SK-N-DZ (cell line): ENCODE measurements at regions not wholly inside any gene's neighbourhood (a gene's known extent, or its start where the extent isn't known, plus 50 kb on each side); places are given as distances from the start of the nearest gene placed in this dataset.
"Not testable (repeated sequence)": the region's sequence is repeated elsewhere in the genome, so short reads cannot be mapped to it uniquely, and the experiment has no call there.

Experiments used
- DNase-seq: peaks from one replicate; pipeline ENCODE4 v3.0.0-alpha.2; 2015; ENCODE audit warnings: low spot score

DNA sequence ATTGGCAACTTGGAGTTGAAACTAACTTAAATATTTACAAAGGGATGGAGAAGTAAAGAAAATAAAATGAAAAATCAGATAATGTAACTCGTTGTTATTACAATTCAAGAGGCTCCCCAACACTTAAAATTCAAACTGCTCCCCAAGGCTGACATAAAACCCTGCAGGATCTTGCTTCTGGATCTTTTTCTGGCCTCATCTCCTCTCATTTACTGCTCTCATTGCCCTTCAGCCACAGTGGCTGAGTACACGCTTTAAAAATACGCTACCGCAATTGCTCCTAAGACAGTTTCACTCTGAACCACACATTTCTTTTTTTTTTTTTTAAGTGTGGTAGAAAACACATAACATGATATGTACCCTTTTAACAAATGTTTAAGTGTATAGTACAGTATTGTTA is 718.1 kb upstream of the ANO3 start:
- no peak for DNase-seq

DNA sequence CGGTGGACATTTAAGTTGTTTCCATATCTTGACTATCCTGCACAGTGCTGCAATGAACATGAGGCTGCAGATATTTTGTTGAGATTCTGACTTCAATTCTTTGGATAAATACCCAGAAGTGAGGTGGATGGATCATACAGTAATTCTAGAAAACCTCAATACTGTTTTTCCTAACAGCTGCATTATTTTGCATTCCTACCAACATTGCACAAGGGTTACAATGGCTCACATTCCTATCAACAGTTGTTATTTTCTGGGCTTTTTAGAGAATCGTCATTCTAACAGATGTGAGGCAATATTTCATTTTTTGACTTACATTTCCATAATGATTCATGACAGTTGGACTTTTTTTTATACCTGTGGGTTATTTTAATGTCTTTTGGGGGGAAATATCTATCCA is 716.9 kb upstream of the ANO3 start:
- DNase-seq, result no peak

DNA sequence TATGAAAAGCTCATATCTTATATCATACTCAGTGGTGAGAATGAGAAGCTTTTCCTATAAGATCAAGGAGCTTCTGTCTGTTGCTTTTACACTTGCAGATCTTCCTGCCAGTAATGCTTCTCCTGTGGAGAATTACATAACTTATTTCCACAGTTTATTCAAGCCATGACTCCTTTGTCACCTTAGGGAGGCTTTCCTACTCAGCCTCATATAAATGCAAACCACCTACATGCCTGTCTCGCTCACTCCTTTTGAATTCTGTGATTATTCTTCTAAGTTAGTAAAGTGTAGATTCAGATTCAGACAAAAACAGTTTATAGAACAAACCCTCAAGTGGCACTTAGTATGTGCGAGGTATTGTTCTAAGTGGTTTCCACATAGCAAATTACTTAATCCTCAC is 716.1 kb upstream of the ANO3 start:
- no peak for DNase-seq

DNA sequence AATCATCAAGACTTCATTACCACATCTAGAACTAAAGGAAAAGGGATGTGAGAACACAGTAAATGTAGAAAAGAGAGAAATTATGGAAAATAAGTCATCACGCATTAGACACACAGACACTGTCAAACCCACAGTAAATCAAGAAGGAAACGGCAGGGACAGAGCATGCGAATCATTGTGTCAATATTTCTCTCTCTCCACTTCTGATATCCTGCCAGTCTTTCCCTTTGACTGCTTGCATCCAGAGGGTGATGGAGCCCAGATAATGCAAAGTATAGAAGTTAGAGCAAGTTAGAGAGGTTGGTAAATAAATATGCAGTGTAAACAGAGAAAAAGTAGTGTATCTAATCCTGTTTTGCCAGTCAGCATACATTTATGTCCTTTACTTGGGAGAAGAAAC is 706.8 kb upstream of the ANO3 start:
- DNase-seq, result no peak

DNA sequence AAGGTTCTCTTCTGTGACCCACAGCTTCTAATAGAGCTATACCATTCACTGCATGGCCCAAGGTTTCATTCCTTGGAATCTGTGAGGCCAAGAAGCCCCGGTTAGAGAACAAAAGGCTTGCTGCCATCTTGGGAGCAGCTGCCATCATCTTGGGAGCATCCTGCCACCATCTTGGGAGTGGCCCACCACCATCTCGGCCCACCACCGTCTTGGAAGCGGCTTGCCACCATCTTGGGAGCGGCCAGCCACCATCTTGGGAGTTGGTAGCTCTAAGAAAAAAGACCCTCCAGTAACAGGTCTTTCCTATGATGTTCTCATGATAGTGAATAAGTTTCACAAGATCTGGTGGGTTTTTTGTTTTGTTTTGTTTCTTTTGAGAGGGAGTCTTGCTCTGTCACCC is 703.9 kb upstream of the ANO3 start:
- DNase-seq, result no peak

DNA sequence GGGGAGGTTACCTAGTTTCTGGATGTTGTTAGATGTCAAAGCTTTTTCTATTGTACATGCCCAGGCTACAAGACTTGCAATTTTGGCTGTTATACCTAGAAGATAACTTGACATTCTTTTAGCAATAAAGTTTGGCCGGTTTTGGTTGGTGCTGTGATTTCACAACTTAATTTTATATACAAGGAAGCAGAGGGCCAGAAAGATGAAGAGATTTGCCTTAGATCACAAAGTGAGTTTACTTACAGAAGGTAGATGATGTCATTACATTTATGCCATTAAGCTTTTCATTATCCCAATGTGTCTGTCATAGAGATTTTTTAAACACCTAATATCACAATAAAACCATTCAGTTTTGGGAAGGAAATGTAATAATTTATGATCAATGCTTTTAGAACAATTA is 698.7 kb upstream of the ANO3 start:
- no peak for DNase-seq

DNA sequence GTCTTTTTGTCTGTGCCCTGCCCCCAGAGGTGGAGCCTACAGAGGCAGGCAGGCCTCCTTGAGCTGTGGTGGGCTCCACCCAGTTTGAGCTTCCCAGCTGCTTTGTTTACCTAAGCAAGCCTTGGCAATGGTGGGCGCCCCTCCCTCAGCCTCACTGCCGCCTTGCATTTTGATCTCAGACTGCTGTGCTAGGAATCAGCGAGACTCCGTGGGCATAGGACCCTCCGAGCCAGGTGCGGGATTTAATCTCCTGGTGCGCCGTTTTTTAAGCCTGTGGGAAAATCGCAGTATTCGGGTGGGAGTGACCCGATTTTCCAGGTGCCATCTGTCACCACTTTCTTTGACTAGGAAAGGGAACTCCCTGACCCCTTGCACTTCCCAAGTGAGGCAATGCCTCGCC is 682.7 kb upstream of the ANO3 start:
- DNase-seq, result not testable (repeated sequence)

DNA sequence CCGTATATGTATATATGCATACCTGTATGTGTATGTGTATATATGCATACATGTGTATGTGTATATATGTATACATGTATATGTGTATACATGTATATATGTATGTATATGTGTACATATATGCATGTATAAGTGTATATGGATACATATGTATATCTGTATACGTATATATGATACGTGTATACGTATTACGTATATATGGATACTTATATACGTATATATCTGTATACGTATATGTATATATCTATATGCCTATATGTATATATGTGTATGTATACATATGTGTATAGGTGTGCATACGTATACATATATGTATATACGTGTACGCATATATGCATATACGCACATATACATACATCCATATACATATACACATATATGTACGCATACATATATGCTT is 681.6 kb upstream of the ANO3 start:
- DNase-seq, result no peak

DNA sequence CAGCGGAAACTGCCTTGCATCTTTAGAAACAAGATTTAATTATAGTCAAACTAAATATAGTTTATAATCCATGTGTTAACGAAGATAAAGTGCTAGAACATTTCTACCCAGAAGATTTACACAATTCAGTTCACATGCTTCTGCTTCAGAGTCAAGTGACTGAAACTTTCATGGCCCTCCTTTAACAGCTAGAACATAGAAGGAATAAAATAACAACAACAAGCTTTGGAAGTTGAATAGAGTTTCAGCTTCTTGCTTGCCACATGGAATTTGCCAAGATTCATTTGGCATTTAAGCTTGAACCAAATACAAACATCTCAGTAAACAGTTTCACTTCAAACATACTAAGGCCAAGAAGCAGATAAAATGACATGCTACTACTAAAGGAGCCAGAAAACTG is 676.3 kb upstream of the ANO3 start:
- no peak for DNase-seq

DNA sequence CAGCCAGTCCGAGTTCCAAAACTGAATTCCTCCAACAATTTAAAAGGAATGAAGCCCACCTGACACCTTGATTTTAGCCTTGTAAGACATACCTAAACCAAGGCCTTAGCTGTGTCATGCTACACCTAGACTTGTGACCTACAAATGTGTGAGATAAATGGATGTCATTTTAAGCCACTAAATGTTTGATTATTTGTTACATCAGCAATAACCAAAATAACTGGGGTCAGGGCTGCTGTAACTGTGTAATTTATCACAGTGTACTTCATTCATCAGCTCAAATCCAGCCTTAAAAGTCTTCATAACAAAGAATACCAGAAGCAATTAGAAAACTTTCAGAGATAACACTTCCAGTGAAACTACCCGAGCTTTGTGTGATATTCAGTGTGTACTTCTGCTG is 673.0 kb upstream of the ANO3 start:
- no peak for DNase-seq

DNA sequence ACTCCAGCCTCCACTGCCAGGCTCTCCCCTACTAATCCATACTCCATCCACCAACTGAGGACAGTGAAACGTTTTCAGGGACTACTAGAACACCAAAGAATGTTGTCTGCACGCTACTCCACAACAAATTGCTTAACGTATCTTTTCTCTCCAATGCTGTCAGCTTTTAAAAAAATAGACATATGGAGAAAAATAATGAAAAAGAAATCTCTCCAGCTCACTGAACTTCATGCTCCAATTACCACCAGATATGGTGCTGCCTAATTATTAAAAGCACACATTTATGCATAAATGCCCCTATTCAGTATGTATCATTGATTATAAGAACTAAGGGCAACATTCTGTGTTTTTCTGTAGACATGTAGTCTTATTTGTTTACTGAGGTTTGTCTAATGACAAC is 672.2 kb upstream of the ANO3 start:
- no peak for DNase-seq

DNA sequence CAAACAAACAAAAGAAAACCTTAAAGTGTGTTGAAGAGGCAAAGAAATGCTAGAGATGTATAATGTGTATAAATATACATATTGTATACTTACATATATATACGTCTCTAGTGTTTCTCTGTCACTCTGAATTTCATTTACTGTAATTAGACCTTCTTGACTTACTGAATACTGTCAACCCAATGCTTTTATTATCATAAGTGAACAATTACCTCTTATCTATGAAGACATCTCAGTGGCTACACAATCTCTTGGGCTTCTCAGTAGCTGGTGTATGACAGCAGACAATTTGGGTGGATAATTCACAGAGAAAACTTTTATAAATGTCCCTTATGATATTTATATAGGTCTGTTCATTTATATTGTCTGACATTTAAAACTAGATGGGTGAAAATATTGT is 664.1 kb upstream of the ANO3 start:
- DNase-seq, result peak; percentile 57

DNA sequence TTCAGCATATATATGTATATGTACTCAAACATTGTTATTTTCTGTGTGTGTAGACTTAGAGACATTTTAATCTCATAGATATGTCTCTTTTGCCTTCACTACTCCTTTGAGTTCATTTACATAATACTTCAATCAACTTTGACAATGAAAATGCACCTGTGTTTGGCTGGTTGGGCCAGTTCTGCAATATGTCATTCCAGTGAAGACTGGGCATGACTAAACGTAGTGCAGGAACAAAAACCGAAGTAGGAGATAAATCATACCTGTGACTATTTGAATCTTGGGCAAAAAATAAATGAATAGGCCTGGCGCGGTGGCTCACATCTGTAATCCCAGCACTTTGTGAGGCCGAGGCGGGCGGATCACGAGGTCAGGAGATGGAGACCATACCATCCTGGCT is 640.0 kb upstream of the ANO3 start:
- no peak for DNase-seq

DNA sequence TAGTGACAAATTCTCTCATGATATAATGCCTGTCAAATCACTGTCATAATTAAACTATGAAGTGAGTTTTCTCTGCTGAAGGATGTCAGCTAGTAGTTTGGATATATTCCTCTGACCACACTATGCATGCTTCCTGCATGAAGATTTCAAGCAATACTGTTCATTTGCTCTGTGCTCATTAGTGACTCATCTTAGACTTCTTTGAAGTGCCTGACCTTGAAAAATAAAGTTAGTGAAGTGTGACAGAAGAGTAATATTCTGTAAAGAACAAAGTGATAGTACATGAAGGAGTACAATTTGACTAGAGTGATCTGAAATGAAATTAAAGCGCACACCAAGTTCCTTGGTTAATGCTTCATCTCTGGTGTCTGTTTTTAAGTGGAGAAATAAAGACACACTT is 629.5 kb upstream of the ANO3 start:
- DNase-seq, result no peak

DNA sequence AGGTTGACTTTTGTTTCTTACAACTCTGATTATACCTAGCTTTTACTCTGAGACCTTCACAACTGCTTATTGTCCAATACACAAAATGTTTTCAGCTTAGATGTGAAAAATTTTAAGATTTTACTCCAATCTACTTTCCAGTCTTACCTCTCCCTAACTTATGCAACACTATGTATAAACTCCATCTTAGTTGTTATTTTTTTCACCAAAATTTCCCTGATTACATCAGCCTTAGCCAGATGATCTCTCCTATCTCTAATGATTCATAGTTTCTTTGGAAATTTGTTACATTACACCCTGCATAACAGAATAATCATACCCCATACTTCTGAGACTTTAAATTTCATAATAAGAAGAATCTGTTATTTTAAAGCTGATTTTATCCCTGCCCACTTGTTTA is 621.0 kb upstream of the ANO3 start:
- no peak for DNase-seq

DNA sequence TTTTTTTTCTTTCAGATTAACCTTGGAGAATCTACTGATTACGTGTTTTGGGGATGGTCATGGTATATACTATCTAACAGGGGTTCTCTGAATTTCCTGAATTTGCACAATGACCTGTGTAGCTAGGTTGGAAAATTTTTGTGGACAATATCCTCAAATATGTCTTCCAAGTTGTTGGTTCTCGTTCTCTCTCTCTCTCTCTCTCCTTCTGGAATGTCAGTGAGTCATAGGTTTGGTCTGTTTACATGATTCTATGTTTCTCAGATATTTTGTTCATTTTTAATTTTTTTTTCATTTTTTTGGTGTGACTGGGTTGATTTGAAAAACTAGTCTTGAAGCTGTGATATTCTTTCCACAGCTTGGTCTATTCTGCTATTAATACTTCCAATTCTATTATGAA is 604.0 kb upstream of the ANO3 start:
- no peak for DNase-seq

DNA sequence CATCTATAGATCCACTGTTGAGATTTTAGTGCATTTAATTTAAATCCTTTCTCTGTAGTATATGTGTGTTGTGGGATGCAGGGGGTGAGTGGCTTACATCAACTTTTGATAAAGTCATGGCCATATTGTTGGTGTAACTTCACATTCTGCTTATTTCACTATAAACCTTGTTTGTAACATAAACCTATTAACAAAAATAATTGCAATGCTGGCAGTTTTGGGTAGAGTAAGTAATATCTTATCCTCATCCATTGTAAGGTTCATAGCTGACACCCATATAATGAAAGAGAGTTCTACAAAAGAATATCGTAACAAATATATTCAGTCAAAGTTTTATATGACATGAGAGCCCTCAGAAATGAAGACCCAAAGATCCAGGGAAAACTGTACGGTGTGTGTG is 601.7 kb upstream of the ANO3 start:
- DNase-seq, result no peak

DNA sequence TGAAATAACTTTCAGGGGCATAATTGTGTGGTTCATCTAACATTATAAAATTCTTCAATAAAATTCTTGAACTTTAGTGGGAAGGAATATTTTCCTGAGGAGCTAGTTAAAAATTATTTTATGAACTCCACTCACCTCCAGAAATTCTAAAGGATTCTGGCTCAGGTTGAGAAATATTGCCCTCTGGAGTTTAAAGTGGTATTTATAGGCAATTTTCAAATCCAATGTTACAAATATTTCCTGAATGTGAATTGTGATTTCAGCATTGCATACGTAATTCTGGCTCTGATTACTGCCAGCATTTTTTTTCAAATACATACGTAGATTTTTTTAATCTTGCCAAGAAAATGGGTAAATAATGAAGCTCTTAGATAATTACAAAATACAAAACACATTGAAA is 598.2 kb upstream of the ANO3 start:
- no peak for DNase-seq

DNA sequence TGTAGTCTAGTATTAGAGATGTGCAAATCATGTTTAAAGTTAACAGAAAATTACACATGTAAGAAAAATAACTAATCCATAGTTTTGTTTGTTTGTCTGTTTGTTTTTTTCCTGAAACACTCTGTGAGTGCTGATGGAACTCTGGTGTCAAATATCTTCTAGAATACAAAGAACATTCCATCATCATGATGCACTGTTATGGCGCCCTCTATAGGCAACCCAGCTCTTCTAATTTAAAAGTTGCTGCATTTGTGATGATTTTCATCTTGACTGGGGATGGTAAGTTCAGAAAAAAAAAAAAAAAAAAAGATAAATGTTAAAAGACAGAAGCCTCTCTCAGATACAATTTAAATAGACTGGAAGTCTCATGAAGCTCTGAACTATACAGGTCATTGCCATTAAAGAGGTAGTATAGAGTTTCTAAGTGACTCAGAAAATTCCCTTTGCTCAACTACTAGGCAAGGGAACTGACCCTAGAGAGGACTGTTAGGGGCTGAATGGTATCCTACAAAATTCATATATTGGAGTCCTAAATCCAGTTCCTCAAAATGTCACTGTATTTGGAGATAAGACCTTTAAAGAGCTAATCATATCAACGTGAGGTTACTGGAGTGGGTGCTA is 597.2 kb upstream of the ANO3 start:
- peak; percentile 78 for DNase-seq

DNA sequence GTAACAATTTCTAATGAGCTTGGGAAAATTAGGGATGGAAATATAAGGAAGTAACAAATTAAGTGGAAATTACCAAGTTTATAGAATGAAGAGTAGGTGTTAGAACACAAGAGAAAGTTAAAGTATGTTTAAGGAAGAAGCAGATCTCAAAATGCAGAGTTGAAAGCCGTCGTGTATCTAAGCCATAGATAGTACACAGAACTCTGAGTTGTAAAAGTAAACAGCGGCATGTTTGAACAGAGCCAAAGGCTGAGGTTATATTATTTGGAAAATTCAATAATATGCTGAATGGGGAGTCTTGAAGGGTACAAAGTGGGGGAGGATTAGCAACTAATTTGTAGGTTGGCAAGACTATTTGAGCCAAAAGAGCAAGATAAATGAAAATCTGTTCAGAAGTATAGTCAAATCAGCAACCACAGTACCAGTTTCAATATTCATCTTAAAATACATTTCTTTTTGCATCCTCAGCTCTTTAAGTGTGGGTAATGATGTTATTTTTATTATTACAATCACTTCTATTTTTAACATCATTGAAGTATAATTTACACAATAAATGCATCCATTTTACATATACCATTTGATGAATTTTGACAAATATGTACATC is 594.8 kb upstream of the ANO3 start:
- DNase-seq, result no peak

DNA sequence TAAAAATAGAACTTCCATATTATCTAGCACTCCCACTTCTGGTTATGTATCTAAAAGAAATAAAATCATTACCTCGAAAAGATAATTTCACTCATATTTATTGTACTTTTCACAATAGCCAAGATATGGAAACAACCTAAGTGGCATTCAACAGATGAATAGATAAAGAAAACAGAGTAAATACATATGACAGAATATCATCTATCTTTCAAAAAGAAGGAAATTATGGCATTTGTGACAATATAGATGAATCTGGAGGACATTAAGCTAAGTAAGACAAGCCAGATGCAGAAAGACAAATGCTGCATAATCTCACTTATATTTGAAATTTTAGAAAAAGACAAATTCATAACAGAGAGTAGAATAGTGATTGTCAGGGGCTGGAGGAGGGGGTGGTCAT is 590.0 kb upstream of the ANO3 start:
- peak; percentile 49 for DNase-seq

DNA sequence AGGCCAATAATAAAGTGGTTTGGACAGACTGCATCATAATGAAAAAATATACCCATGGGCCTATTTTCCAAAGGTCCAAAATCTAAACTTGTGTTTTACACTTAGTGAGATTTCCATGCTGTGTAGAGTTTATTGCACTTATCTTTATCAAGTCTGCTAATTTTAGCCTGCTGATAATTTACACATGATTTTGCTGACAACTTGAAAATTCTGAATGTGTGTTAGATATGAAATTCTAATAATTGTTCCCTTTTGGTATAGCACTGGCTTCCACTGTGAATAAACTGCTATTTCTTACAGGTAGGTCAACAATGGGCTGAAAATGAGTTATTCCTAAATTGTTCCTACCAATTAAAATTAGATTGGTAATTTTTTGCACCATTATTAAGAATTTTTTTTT is 589.1 kb upstream of the ANO3 start:
- no peak for DNase-seq

DNA sequence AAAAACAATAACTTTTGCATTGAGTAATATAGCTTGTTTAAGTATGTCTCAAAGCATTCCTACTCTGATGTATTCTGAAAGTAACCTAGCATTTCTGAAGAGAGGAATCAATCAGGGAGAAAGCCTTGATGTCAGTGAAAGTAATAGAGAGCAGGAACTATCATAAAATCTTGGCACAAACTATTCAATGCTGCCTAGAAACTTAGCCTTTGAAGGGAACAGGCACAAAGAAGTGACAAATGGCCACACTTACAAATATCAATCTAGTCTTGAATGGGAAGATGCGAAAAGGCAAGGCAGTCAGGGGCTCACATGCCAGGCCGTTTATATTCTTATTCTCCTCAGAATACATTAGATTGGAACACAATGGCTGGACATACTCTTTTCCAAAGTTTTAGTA is 576.5 kb upstream of the ANO3 start:
- DNase-seq, result no peak

DNA sequence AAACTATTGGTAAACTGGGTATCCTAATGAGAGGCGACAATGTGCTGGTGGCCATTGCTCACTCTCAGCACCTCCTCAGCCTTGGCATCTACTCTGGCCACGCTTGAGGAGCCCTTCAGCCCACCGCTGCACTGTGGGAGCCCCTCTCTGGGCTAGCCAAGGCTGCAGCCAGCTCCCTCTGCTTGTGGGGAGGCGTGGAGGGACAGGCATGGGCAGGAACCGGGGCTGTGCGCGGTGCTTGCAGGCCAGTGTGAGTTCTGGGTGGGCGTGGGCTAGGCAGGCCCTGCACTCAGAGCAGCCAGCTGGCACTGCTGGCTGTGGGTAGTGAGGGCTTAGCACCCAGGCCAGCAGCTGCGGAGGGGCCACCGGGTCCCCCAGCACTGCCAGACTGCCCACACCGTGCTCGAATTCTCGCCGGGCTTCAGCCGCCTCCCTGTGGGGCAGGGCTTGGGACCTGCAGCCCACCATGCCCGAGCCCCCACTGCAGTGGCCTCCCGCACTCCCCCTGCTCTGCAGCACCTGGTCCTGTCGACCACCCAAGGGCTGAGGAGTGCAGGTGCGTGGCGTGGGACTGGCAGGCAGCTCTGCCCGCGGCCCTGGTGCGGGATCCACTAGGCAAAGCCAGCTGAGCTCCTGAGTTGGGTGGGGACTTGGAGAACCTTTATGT is 575.9 kb upstream of the ANO3 start:
- no peak for DNase-seq
